ENCODE measurements at regions not wholly inside any gene's neighbourhood (a gene's known extent, or its start where the extent isn't known, plus 50 kb on each side); places are given as distances from the start of the nearest gene placed in this dataset.

DNA sequence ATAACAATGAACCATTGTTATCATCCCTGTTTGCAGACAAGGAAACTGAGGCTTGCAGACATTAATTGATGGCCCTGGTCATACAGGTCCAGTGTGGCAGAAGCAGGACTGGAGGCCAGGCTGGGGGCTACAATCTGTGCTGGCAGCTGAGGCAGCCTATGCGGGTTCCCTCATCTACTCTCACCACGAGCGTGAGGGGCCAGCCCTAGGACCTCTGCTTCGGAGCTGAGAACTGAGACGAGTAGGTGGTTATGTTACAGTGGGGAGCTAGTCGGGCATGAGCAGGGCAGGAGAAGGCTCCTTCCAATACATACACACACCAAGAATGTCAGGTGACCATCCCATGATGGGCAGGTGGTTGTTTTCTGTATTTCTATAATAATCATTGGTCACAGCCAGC lies 82.2 kb upstream of the ASB18 start:
- intact Hi-C loops (cut with micrococcal nuclease; ENCODE audit: unreplicated experiment): no loop called here

DNA sequence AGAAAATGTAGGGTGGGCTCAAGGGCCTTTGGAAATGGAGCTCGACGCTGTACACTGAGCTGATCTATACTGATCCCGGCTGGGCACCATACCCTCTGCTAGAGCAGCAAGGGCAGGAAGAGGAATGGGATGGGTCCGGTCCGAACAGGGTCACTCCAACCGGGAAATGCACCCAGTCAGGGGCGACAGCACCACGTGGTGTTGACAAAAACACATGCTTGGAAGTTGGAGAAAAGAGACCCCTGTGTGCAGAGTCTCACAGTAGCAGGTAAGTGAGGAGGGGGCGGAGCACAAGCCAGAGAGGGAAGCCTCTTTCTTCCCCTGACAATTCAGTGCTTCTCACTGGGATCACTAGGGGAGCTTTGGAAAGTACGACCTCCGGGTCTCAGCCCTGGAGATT lies 84.1 kb upstream of the ASB18 start:
- Histone ChIP-seq H3K9ac (ENCODE audit: insufficient read depth, low read depth, low read length) (no peak overlapping the region), H3K9me3 (ENCODE audit: low read length) (no peaks in the 10 kb centered on the region), H3K4me3 (replicated peaks in 1 of 3; ENCODE audit: insufficient read depth in 1 of 3, low read depth in 2 of 3, low read length in 3 of 3) (no peak overlapping the region), H3K36me3 (replicated peaks in 1 of 2; ENCODE audit: control insufficient read depth in 1 of 2, insufficient read depth in 2 of 2, low read length in 2 of 2) (no peaks in the 10 kb centered on the region), H3K4me1 (ENCODE audit: insufficient read depth, low read length) (no peaks in the 10 kb centered on the region), H2AFZ (ENCODE audit: low read length) (no peak overlapping the region), H3K27ac (ENCODE audit: extremely low read length, insufficient read depth, low read length) (no peak overlapping the region), H3K79me2 (ENCODE audit: insufficient read depth, low read length) (no peaks in the 10 kb centered on the region), H3K27me3 (ENCODE audit: control insufficient read depth in 1 of 2, insufficient read depth in 2 of 2, low read length in 2 of 2) (peaks cover 2 to 73% of the 10 kb centered on the region in 2 experiments), H3K4me2 (ENCODE audit: low read depth, low read length) (no peak overlapping the region), H4K20me1 (ENCODE audit: insufficient read depth, low read length) (no peaks in the 10 kb centered on the region)
- TF ChIP-seq, protein P1, sequence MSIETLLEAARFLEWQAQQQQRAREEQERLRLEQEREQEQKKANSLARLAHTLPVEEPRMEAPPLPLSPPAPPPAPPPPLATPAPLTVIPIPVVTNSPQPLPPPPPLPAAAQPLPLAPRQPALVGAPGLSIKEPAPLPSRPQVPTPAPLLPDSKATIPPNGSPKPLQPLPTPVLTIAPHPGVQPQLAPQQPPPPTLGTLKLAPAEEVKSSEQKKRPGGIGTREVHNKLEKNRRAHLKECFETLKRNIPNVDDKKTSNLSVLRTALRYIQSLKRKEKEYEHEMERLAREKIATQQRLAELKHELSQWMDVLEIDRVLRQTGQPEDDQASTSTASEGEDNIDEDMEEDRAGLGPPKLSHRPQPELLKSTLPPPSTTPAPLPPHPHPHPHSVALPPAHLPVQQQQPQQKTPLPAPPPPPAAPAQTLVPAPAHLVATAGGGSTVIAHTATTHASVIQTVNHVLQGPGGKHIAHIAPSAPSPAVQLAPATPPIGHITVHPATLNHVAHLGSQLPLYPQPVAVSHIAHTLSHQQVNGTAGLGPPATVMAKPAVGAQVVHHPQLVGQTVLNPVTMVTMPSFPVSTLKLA (IDR thresholded peaks at IDR 0.05): peak; percentile 93
- TF ChIP-seq KMT2B (CRISPR knock-in tag; IDR thresholded peaks at IDR 0.05): no peak
- intact Hi-C loops (cut with micrococcal nuclease; ENCODE audit: unreplicated experiment): no loop called here
- FAIRE-seq: no peak
- no TSS peak for BruUV-seq (replicated peaks)
- 9% methylated on average over 11 of the region's 11 CpGs for WGBS (ENCODE audit: low lambda C conversion rate)
- POLR2A ChIA-PET: no interaction called here
- in situ Hi-C loops (cut with HindIII; ENCODE audit: extremely low pct_ligation_motif_present, low pct_unique_long_range_greater_than_20kb): no loop called here
- no peak for ATAC-seq
- CTCF ChIA-PET (ENCODE audit: low intra/inter-chr PET ratio, low total read pairs): no interaction called here
- no peak for DNase-seq (ENCODE audit: low spot score)

More for the DNA sequence above, 82.2 kb upstream of the ASB18 start:
- H3K4me1 ChIP-seq (ENCODE audit: insufficient read depth, low read length): no peaks in the 10 kb centered on the region
- no peak for DNase-seq (ENCODE audit: low spot score)
- ChIA-PET POLR2A (no interaction called here), CTCF (ENCODE audit: low intra/inter-chr PET ratio, low total read pairs) (no interaction called here)
- WGBS (ENCODE audit: low lambda C conversion rate): 37% methylated on average over 6 of the region's 6 CpGs
- TF ChIP-seq KDM4B (CRISPR knock-in tag; IDR thresholded peaks at IDR 0.05) (no peak), NFYC (CRISPR knock-in tag; IDR thresholded peaks at IDR 0.05) (no peak), STAT5B (CRISPR knock-in tag; IDR thresholded peaks at IDR 0.05) (no peak), ZNF75D (CRISPR knock-in tag; IDR thresholded peaks at IDR 0.05; ENCODE audit: borderline replicate concordance) (no peak), ZNF451 (CRISPR knock-in tag; IDR thresholded peaks at IDR 0.05) (no peak), DR1 (CRISPR knock-in tag; IDR thresholded peaks at IDR 0.05) (no peak), FOXA1 (IDR thresholded peaks at IDR 0.05) (no peak), FOXA1 (CRISPR knock-in tag; IDR thresholded peaks at IDR 0.05) (no peak), TCF7L2 (IDR thresholded peaks at IDR 0.05; ENCODE audit: low read depth, low read length) (no peak)
- TF ChIP-seq, protein P2, sequence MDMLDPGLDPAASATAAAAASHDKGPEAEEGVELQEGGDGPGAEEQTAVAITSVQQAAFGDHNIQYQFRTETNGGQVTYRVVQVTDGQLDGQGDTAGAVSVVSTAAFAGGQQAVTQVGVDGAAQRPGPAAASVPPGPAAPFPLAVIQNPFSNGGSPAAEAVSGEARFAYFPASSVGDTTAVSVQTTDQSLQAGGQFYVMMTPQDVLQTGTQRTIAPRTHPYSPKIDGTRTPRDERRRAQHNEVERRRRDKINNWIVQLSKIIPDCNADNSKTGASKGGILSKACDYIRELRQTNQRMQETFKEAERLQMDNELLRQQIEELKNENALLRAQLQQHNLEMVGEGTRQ (IDR thresholded peaks at IDR 0.05; ENCODE audit: low read depth, low read length): no peak
- TF ChIP-seq, protein P2 (CRISPR knock-in tag; IDR thresholded peaks at IDR 0.05; ENCODE audit: borderline replicate concordance): no peak
- H3K27me3 ChIP-seq (ENCODE audit: control insufficient read depth in 1 of 2, insufficient read depth in 2 of 2, low read length in 2 of 2): peaks cover 3 to 67% of the 10 kb centered on the region in 2 experiments
- no peak overlapping the region for H3K4me2 ChIP-seq (ENCODE audit: low read depth, low read length)
- no TSS peak for BruUV-seq (replicated peaks)
- in situ Hi-C loops (cut with HindIII; ENCODE audit: extremely low pct_ligation_motif_present, low pct_unique_long_range_greater_than_20kb): no loop called here
- H3K9me3 ChIP-seq (ENCODE audit: low read length): no peaks in the 10 kb centered on the region
- H3K9ac ChIP-seq (ENCODE audit: insufficient read depth, low read depth, low read length): no peak overlapping the region
- no peaks in the 10 kb centered on the region for H3K36me3 ChIP-seq (replicated peaks in 1 of 2; ENCODE audit: control insufficient read depth in 1 of 2, insufficient read depth in 2 of 2, low read length in 2 of 2)
- no peaks in the 10 kb centered on the region for H3K79me2 ChIP-seq (ENCODE audit: insufficient read depth, low read length)
- no peak overlapping the region for H3K27ac ChIP-seq (ENCODE audit: extremely low read length, insufficient read depth, low read length)
- no peaks in the 10 kb centered on the region for H4K20me1 ChIP-seq (ENCODE audit: insufficient read depth, low read length)
- H3K4me3 ChIP-seq (replicated peaks in 1 of 3; ENCODE audit: insufficient read depth in 1 of 3, low read depth in 2 of 3, low read length in 3 of 3): no peak overlapping the region
- H2AFZ ChIP-seq (ENCODE audit: low read length): no peak overlapping the region
- no peak for FAIRE-seq
- no peak for ATAC-seq
